IMR-90 (cell line): ENCODE measurements at regions not wholly inside any gene's neighbourhood (a gene's known extent, or its start where the extent isn't known, plus 50 kb on each side); places are given as distances from the start of the nearest gene placed in this dataset.

ENCODE experiments used
- ATAC-seq: fragments of 200-7000 bp; cut with Tn5 transposase; 2 replicates; pipeline ENCODE4 v1.9.1; 2020; ENCODE audit warnings: low read depth, mild to moderate bottlenecking, moderate library complexity
- BruUV-seq: library from RNA; stranded (reverse); fragments of 400-500 nt; replicated peaks from 2 replicates; lab custom pipeline; 2021; lab: Mats Ljungman, UMichigan
- CTCF ChIA-PET: fragments of 300-600 bp; formaldehyde crosslinking; extraction: SDS; loops from one replicate; lab custom pipeline; 2021; ENCODE audit warnings: antibody characterized with exemption; lab: Yijun Ruan, JAX
- POLR2A ChIA-PET: fragments of 300-600 bp; sonication (Branson Sonifier 250); formaldehyde crosslinking; loops from one replicate; lab custom pipeline; 2022; ENCODE audit warnings: antibody characterized with exemption; ENCODE audit not compliant: unreplicated experiment; lab: Charles Lee
- DNase-seq: peaks from one replicate; pipeline ENCODE4 v3.0.0; 2013
- H2AFZ ChIP-seq: replicated peaks from 2 replicates; pipeline ENCODE3; 2013; ENCODE audit warnings: low read length, mild to moderate bottlenecking; ENCODE audit not compliant: poor library complexity
- H2AK5ac ChIP-seq: 2 replicates; pipeline ENCODE4 v1.6.1; 2013; ENCODE audit warnings: low read depth, low read length, inconsistent platforms
- H2AK9ac ChIP-seq: replicated peaks from 2 replicates; pipeline ENCODE3; 2013; ENCODE audit warnings: mild to moderate bottlenecking, low read depth, low read length, moderate library complexity; ENCODE audit not compliant: poor library complexity
- H2BK120ac ChIP-seq: 2 replicates; pipeline ENCODE4 v1.6.1; 2013; ENCODE audit warnings: low read depth, low read length, inconsistent platforms
- H2BK15ac ChIP-seq: 3 replicates; pipeline ENCODE4 v1.6.1; 2013; ENCODE audit warnings: low read depth, low read length, inconsistent platforms
- H2BK20ac ChIP-seq: 2 replicates; pipeline ENCODE4 v1.6.1; 2013; ENCODE audit warnings: low read depth, mild to moderate bottlenecking, inconsistent platforms, low read length, moderate library complexity
- H2BK5ac ChIP-seq: 2 replicates; pipeline ENCODE4 v1.6.1; 2013; ENCODE audit warnings: mild to moderate bottlenecking, low read depth, low read length, inconsistent platforms; ENCODE audit not compliant: poor library complexity, severe bottlenecking
- H3K14ac ChIP-seq: replicated peaks from 2 replicates; pipeline ENCODE4 v1.6.1; 2013; ENCODE audit warnings: low read depth, low read length, inconsistent platforms
- H3K18ac ChIP-seq: 2 replicates; pipeline ENCODE4 v1.6.1; 2013; ENCODE audit warnings: low read depth, low read length, control low read depth
- H3K23ac ChIP-seq: 2 replicates; pipeline ENCODE4 v1.6.1; 2013; ENCODE audit warnings: low read depth, low read length, inconsistent platforms
- H3K27ac ChIP-seq: 2 replicates; pipeline ENCODE4 v1.5.1; 2013; ENCODE audit warnings: mild to moderate bottlenecking, control low read depth, low read length; ENCODE audit not compliant: insufficient read depth
- H3K27me3 ChIP-seq: 2 replicates; pipeline ENCODE4 v1.6.1; 2013; ENCODE audit warnings: low read length; ENCODE audit not compliant: control insufficient read depth, insufficient read depth
- H3K36me3 ChIP-seq: 2 replicates; pipeline ENCODE4 v1.6.1; 2013; ENCODE audit warnings: low read length, mixed read lengths; ENCODE audit not compliant: control insufficient read depth, insufficient read depth
- H3K4ac ChIP-seq: 2 replicates; pipeline ENCODE4 v1.6.1; 2013; ENCODE audit warnings: low read depth, low read length, inconsistent platforms
- H3K4me1 ChIP-seq: 2 replicates; pipeline ENCODE4 v1.6.1; 2013; ENCODE audit warnings: low read length, mixed read lengths; ENCODE audit not compliant: control insufficient read depth, insufficient read depth
- H3K4me2 ChIP-seq: 2 replicates; pipeline ENCODE4 v1.6.1; 2013; ENCODE audit warnings: low read depth, mild to moderate bottlenecking, control low read depth, low read length, moderate library complexity
- H3K4me3 ChIP-seq: 2 replicates; pipeline ENCODE4 v1.5.1; 2013; ENCODE audit warnings: low read depth, mild to moderate bottlenecking, control low read depth, low read length, moderate library complexity; ENCODE audit not compliant: insufficient read depth
- H3K56ac ChIP-seq: 2 replicates; pipeline ENCODE4 v1.6.1; 2013; ENCODE audit warnings: low read length, inconsistent platforms; ENCODE audit not compliant: insufficient read depth; ENCODE audit errors: extremely low read depth
- H3K79me1 ChIP-seq, 2 experiments: 2 replicates each; pipeline ENCODE4 v1.6.1; 2013; ENCODE audit warnings: low read length in 2 of 2, inconsistent platforms in 1 of 2, low read depth in 1 of 2
- H3K9ac ChIP-seq: 2 replicates; pipeline ENCODE4 v1.6.1; 2013; ENCODE audit warnings: low read depth, low read length, control low read depth
- H3K9me1 ChIP-seq: 2 replicates; pipeline ENCODE4 v1.6.1; 2013; ENCODE audit warnings: low read length, inconsistent platforms; ENCODE audit not compliant: insufficient read depth
- H3K9me3 ChIP-seq: 2 replicates; pipeline ENCODE4 v1.6.1; 2013; ENCODE audit warnings: low read length; ENCODE audit not compliant: control insufficient read depth, insufficient read depth
- H4K20me1 ChIP-seq: 2 replicates; pipeline ENCODE4 v1.6.1; 2013; ENCODE audit warnings: low read length, inconsistent platforms; ENCODE audit not compliant: insufficient read depth
- H4K5ac ChIP-seq: 2 replicates; pipeline ENCODE4 v1.6.1; 2013; ENCODE audit warnings: mild to moderate bottlenecking, low read depth, low read length, control low read depth
- H4K8ac ChIP-seq, 2 experiments: 2 replicates each; pipeline ENCODE4 v1.6.1; 2013; ENCODE audit warnings: low read depth in 2 of 2, low read length in 2 of 2, control low read depth in 1 of 2, inconsistent platforms in 1 of 2
- H4K91ac ChIP-seq: 2 replicates; pipeline ENCODE4 v1.6.1; 2013; ENCODE audit warnings: low read depth, low read length, inconsistent platforms; ENCODE audit not compliant: insufficient read depth
- BHLHE40 ChIP-seq: fragments of 150-350 bp; IDR thresholded peaks from 2 replicates; pipeline ENCODE4 v1.6.1; 2016; ENCODE audit warnings: mild to moderate bottlenecking, low read depth, low read length
- CEBPB ChIP-seq: IDR thresholded peaks from 2 replicates; pipeline ENCODE4 v1.6.1; 2012; ENCODE audit warnings: low read depth, low read length, improper control_type of control experiment
- CHD1 ChIP-seq: IDR thresholded peaks from 2 replicates; pipeline ENCODE4 v1.6.1; 2012; ENCODE audit warnings: low read depth, low read length, improper control_type of control experiment
- CTCF ChIP-seq: conservative IDR thresholded peaks from 2 replicates; pipeline ENCODE4 v1.5.1; 2012; ENCODE audit warnings: mild to moderate bottlenecking, low read depth, low read length, improper control_type of control experiment
- ELK1 ChIP-seq: fragments of 150-350 bp; IDR thresholded peaks from 2 replicates; pipeline ENCODE4 v1.6.1; 2016; ENCODE audit warnings: low read depth, mild to moderate bottlenecking, low read length, moderate library complexity, borderline replicate concordance
- FOS ChIP-seq: fragments of 150-350 bp; IDR thresholded peaks from 2 replicates; pipeline ENCODE4 v1.6.1; 2016; ENCODE audit warnings: low read depth, low read length
- MAZ ChIP-seq: IDR thresholded peaks from 2 replicates; pipeline ENCODE4 v1.6.1; 2012; ENCODE audit warnings: low read depth, mild to moderate bottlenecking, low read length, improper control_type of control experiment, moderate library complexity, borderline replicate concordance
- MXI1 ChIP-seq: IDR thresholded peaks from 2 replicates; pipeline ENCODE4 v1.6.1; 2012; ENCODE audit warnings: low read depth, mild to moderate bottlenecking, low read length, moderate library complexity, borderline replicate concordance
- NFE2L2 ChIP-seq: fragments of 150-350 bp; IDR thresholded peaks from 2 replicates; pipeline ENCODE4 v1.6.1; 2016; ENCODE audit warnings: low read depth, mild to moderate bottlenecking, low read length
- POLR2A ChIP-seq: IDR thresholded peaks from 2 replicates; pipeline ENCODE4 v1.6.1; 2012; ENCODE audit warnings: mild to moderate bottlenecking, low read depth, low read length
- RAD21 ChIP-seq: IDR thresholded peaks from 2 replicates; pipeline ENCODE4 v1.6.1; 2012; ENCODE audit warnings: low read length, improper control_type of control experiment
- RCOR1 ChIP-seq: IDR thresholded peaks from 2 replicates; pipeline ENCODE4 v1.6.1; 2012; ENCODE audit warnings: mild to moderate bottlenecking, low read length, improper control_type of control experiment; ENCODE audit not compliant: insufficient replicate concordance
- RFX5 ChIP-seq: IDR thresholded peaks from 2 replicates; pipeline ENCODE4 v1.8.0; 2012; ENCODE audit warnings: low read depth, mild to moderate bottlenecking, low read length, moderate library complexity
- SMC3 ChIP-seq: fragments of 150-350 bp; IDR thresholded peaks from 2 replicates; pipeline ENCODE4 v1.6.1; 2016; ENCODE audit warnings: low read depth, mild to moderate bottlenecking, antibody characterized with exemption, low read length, moderate library complexity
- USF2 ChIP-seq: fragments of 150-350 bp; IDR thresholded peaks from 2 replicates; pipeline ENCODE4 v1.6.1; 2017; ENCODE audit warnings: mild to moderate bottlenecking, antibody characterized with exemption, low read length, low read depth
- WGBS, 2 experiments: methylation state at CpG; one replicate each; pipeline versions ENCODE4 v1.1.5 to v1.1.7; 2013; ENCODE audit warnings: missing lambda C conversion rate in 2 of 2; ENCODE audit not compliant: insufficient read length in 1 of 2; ENCODE audit errors: extremely low coverage in 2 of 2; 5-methylcytosine and 5-hydroxymethylcytosine counted together
- dilution Hi-C: fragments of 300-500 bp; cut with HindIII; formaldehyde crosslinking; loops from one replicate; pipeline ENCODE4 v1.14.3; 2018; ENCODE audit warnings: low sequenced_read_pairs; ENCODE audit not compliant: unreplicated experiment
- in situ Hi-C: fragments of 300-500 bp; cut with MboI; formaldehyde crosslinking; loops from 3 replicates; pipeline ENCODE4 v1.14.3; 2019; ENCODE audit warnings: low sequenced_read_pairs, inconsistent platforms, mixed read lengths
- intact Hi-C: fragments of 100-400 bp; cut with micrococcal nuclease; formaldehyde crosslinking; loops from 2 replicates; pipeline ENCODE4 v1.10.0; 2022

- H2AK9ac ChIP-seq: no peak overlapping the region
- no peak overlapping the region for H4K5ac ChIP-seq
- CTCF ChIA-PET: no interaction called here
- H2BK20ac ChIP-seq: no peak overlapping the region
- no peaks in the 10 kb centered on the region for H4K20me1 ChIP-seq
- no peak overlapping the region for H3K56ac ChIP-seq
- H3K27ac ChIP-seq: no peak overlapping the region
- H3K79me1 ChIP-seq: no peaks in the 10 kb centered on the region
- H3K4me2 ChIP-seq: no peak overlapping the region
- POLR2A ChIA-PET: no interaction called here
- no peak overlapping the region for H2BK120ac ChIP-seq
- DNase-seq (no peak), ATAC-seq (no peak)
- H3K14ac ChIP-seq: no peak overlapping the region
- H2AK5ac ChIP-seq: no peak overlapping the region
- no peak overlapping the region for H2BK15ac ChIP-seq
- BruUV-seq: no TSS peak
- intact Hi-C loops (no loop called here), in situ Hi-C loops (no loop called here), dilution Hi-C loops (no loop called here)
- H3K4me3 ChIP-seq: no peak overlapping the region
- peaks cover 8% of the 10 kb centered on the region for H3K4me1 ChIP-seq
- WGBS, 2 experiments: no CpG with 5 or more reads among the region's 2 CpGs
- H3K9ac ChIP-seq: no peak overlapping the region
- no peaks in the 10 kb centered on the region for H3K27me3 ChIP-seq
- H3K4ac ChIP-seq: no peak overlapping the region
- H3K18ac ChIP-seq: no peak overlapping the region
- H2BK5ac ChIP-seq: no peak overlapping the region
- H3K9me3 ChIP-seq: no peaks in the 10 kb centered on the region
- no peak overlapping the region for H4K91ac ChIP-seq
- H3K9me1 ChIP-seq: peaks cover 12% of the 10 kb centered on the region; the same call in 1 of the 2 replicates
- TF ChIP-seq RFX5 (no peak), POLR2A (no peak), RAD21 (no peak), ELK1 (no peak), MAZ (no peak), CEBPB (no peak), BHLHE40 (no peak), USF2 (no peak), FOS (no peak), NFE2L2 (no peak), SMC3 (no peak), RCOR1 (no peak), CTCF (no peak), CHD1 (no peak), MXI1 (no peak)
- H2AFZ ChIP-seq: no peak overlapping the region
- H4K8ac ChIP-seq: no peak overlapping the region
- H3K36me3 ChIP-seq: no peaks in the 10 kb centered on the region
- H3K23ac ChIP-seq: no peak overlapping the region
Measured at GRCh38 chr2:7852546-7852945, 829.3 kb upstream of the ID2 start.
